H9 (cell line): ENCODE measurements at regions not wholly inside any gene's neighbourhood (a gene's known extent, or its start where the extent isn't known, plus 50 kb on each side); places are given as distances from the start of the nearest gene placed in this dataset.

Experiments
- DNase-seq: peaks from one replicate; pipeline ENCODE4 v3.0.0-alpha.2; 2017
- H2AFZ ChIP-seq: one replicate; pipeline ENCODE4 v1.6.1; 2013; ENCODE audit warnings: mild to moderate bottlenecking, low read length, control low read depth, moderate library complexity
- H2AK5ac ChIP-seq: 2 replicates; pipeline ENCODE4 v1.6.1; 2013; ENCODE audit warnings: low read length, control low read depth, mixed read lengths; ENCODE audit not compliant: insufficient read length
- H2BK120ac ChIP-seq: one replicate; pipeline ENCODE4 v1.6.1; 2013; ENCODE audit warnings: low read depth, mild to moderate bottlenecking, low read length, control low read depth, inconsistent platforms; ENCODE audit not compliant: poor library complexity, severe bottlenecking
- H2BK12ac ChIP-seq: 2 replicates; pipeline ENCODE4 v1.6.1; 2013; ENCODE audit warnings: low read length, control low read depth, mixed read lengths, low read depth; ENCODE audit not compliant: insufficient read length
- H2BK15ac ChIP-seq: 2 replicates; pipeline ENCODE4 v1.6.1; 2013; ENCODE audit warnings: low read depth, low read length, control low read depth
- H2BK20ac ChIP-seq: one replicate; pipeline ENCODE4 v1.6.1; 2013; ENCODE audit warnings: low read depth, mild to moderate bottlenecking, low read length, control low read depth, inconsistent platforms; ENCODE audit not compliant: poor library complexity, severe bottlenecking
- H2BK5ac ChIP-seq: 2 replicates; pipeline ENCODE4 v1.6.1; 2013; ENCODE audit warnings: low read length, control low read depth, mixed read lengths; ENCODE audit not compliant: insufficient read length
- H3K14ac ChIP-seq: 2 replicates; pipeline ENCODE4 v1.6.1; 2013; ENCODE audit warnings: low read length, control low read depth; ENCODE audit not compliant: insufficient read depth
- H3K18ac ChIP-seq: 2 replicates; pipeline ENCODE4 v1.6.1; 2013; ENCODE audit warnings: low read depth, mild to moderate bottlenecking, mixed read lengths, low read length, control low read depth; ENCODE audit not compliant: insufficient read length
- H3K23ac ChIP-seq: 2 replicates; pipeline ENCODE4 v1.6.1; 2013; ENCODE audit warnings: low read length, control low read depth, mixed read lengths, low read depth; ENCODE audit not compliant: insufficient read length
- H3K23me2 ChIP-seq: 2 replicates; pipeline ENCODE4 v1.6.1; 2013; ENCODE audit warnings: low read depth, mild to moderate bottlenecking, mixed read lengths, low read length, control low read depth; ENCODE audit not compliant: insufficient read length, poor library complexity, severe bottlenecking
- H3K27ac ChIP-seq: 2 replicates; pipeline ENCODE4 v1.5.1; 2013; ENCODE audit warnings: low read length, control low read depth, mixed read lengths, low read depth; ENCODE audit not compliant: insufficient read length
- H3K27me3 ChIP-seq: 2 replicates; pipeline ENCODE4 v1.6.1; 2013; ENCODE audit warnings: low read length, control low read depth, inconsistent platforms; ENCODE audit not compliant: insufficient read depth
- H3K4ac ChIP-seq: 2 replicates; pipeline ENCODE4 v1.6.1; 2013; ENCODE audit warnings: low read depth, mild to moderate bottlenecking, control low read depth, inconsistent platforms, low read length, moderate library complexity
- H3K4me1 ChIP-seq: 2 replicates; pipeline ENCODE4 v1.6.1; 2013; ENCODE audit warnings: low read length, control low read depth, inconsistent platforms; ENCODE audit not compliant: insufficient read depth
- H3K4me2 ChIP-seq: 2 replicates; pipeline ENCODE4 v1.6.1; 2013; ENCODE audit warnings: low read length, control low read depth, mixed read lengths; ENCODE audit not compliant: insufficient read length, insufficient read depth
- H3K56ac ChIP-seq: 2 replicates; pipeline ENCODE4 v1.6.1; 2013; ENCODE audit warnings: low read depth, mild to moderate bottlenecking, mixed read lengths, low read length, control low read depth; ENCODE audit not compliant: insufficient read length
- H3K79me1 ChIP-seq: 2 replicates; pipeline ENCODE4 v1.6.1; 2013; ENCODE audit warnings: low read depth, mild to moderate bottlenecking, moderate library complexity, low read length, control low read depth, inconsistent platforms; ENCODE audit not compliant: insufficient read depth, poor library complexity, severe bottlenecking
- H3K79me2 ChIP-seq: 2 replicates; pipeline ENCODE4 v1.6.1; 2013; ENCODE audit warnings: low read length, control low read depth, inconsistent platforms; ENCODE audit not compliant: insufficient read depth
- H3K9ac ChIP-seq: 2 replicates; pipeline ENCODE4 v1.6.1; 2013; ENCODE audit warnings: low read length, control low read depth, mixed read lengths; ENCODE audit not compliant: insufficient read length; ENCODE audit errors: extremely low read depth
- H3K9me3 ChIP-seq: one replicate; pipeline ENCODE4 v1.6.1; 2013; ENCODE audit warnings: low read depth, low read length, inconsistent platforms; ENCODE audit not compliant: control insufficient read depth
- H3T11ph ChIP-seq: one replicate; pipeline ENCODE4 v1.6.1; 2013; ENCODE audit warnings: mild to moderate bottlenecking, low read length, control low read depth, inconsistent platforms
- H4K20me1 ChIP-seq: one replicate; pipeline ENCODE4 v1.6.1; 2013; ENCODE audit not compliant: control insufficient read depth, insufficient read length, insufficient read depth
- H4K5ac ChIP-seq: 2 replicates; pipeline ENCODE4 v1.6.1; 2013; ENCODE audit warnings: low read depth, mild to moderate bottlenecking, mixed read lengths, low read length, control low read depth; ENCODE audit not compliant: insufficient read length
- H4K8ac ChIP-seq: replicated peaks from 2 replicates; pipeline ENCODE4 v1.6.1; 2013; ENCODE audit warnings: low read length, control low read depth, mixed read lengths, low read depth; ENCODE audit not compliant: insufficient read length
- H4K91ac ChIP-seq: 2 replicates; pipeline ENCODE4 v1.6.1; 2013; ENCODE audit warnings: low read depth, mild to moderate bottlenecking, moderate library complexity, mixed read lengths, low read length, control low read depth; ENCODE audit not compliant: insufficient read length
- H3K27ac Mint-ChIP-seq, 3 experiments: 2 replicates in 2 of 3; 3 replicates in 1 of 3; pipeline ENCODE4 v1.8.0; 2020 to 2021; ENCODE audit warnings: mixed read lengths in 3 of 3, mild to moderate bottlenecking in 1 of 3, moderate library complexity in 1 of 3
- H3K27me3 Mint-ChIP-seq: 2 replicates; pipeline ENCODE4 v1.8.0; 2021; ENCODE audit warnings: low read depth, mild to moderate bottlenecking, moderate library complexity, mixed read lengths
- H3K36me3 Mint-ChIP-seq, 3 experiments: 2 replicates in 2 of 3; 3 replicates in 1 of 3; pipeline ENCODE4 v1.8.0; 2020 to 2021; ENCODE audit warnings: low read depth in 3 of 3, mixed read lengths in 3 of 3; ENCODE audit not compliant: insufficient read depth in 1 of 3
- H3K4me1 Mint-ChIP-seq, 2 experiments: 2 replicates each; pipeline ENCODE4 v1.8.0; 2020; ENCODE audit warnings: mixed read lengths in 2 of 2
- H3K4me3 Mint-ChIP-seq, 2 experiments: 2 replicates in 1 of 2; 3 replicates in 1 of 2; pipeline ENCODE4 v1.8.0; 2020 to 2021; ENCODE audit warnings: mild to moderate bottlenecking in 2 of 2, mixed read lengths in 2 of 2, moderate library complexity in 1 of 2
- H3K9me3 Mint-ChIP-seq, 2 experiments: 2 replicates in 1 of 2; 3 replicates in 1 of 2; pipeline ENCODE4 v1.8.0; 2020; ENCODE audit warnings: mild to moderate bottlenecking in 2 of 2, mixed read lengths in 2 of 2, moderate library complexity in 1 of 2
- CTCF ChIP-seq: fragments of 200-600 bp; sonication (generic); conservative IDR thresholded peaks from 3 replicates; pipeline ENCODE4 v1.8.0; 2021; ENCODE audit warnings: antibody characterized with exemption, mild to moderate bottlenecking
- WGBS: extraction: QIAGEN DNeasy Blood & Tissue Kit; methylation state at CpG from one replicate; pipeline ENCODE4 v1.1.7; 2013; ENCODE audit warnings: missing lambda C conversion rate, low lambda C conversion rate, mixed read lengths; ENCODE audit not compliant: insufficient read length; ENCODE audit errors: extremely low coverage; 5-methylcytosine and 5-hydroxymethylcytosine counted together

GRCh38 chr7:145774777-145775176 lies 341.8 kb upstream of the CNTNAP2 start:
- H3K14ac ChIP-seq = no peak overlapping the region
- H3K56ac ChIP-seq = no peak overlapping the region
- no peaks in the 10 kb centered on the region for H3K79me1 ChIP-seq
- no peak for DNase-seq
- no peak overlapping the region for H3K4ac ChIP-seq
- no peaks in the 10 kb centered on the region for H3K79me2 ChIP-seq
- H3K18ac ChIP-seq = no peak overlapping the region
- no peaks in the 10 kb centered on the region for H3K23me2 ChIP-seq
- H3K4me2 ChIP-seq = no peak overlapping the region
- WGBS = no CpG with 5 or more reads among the region's 2 CpGs
- H2BK20ac ChIP-seq = no peak overlapping the region
- H2AFZ ChIP-seq = no peak overlapping the region
- no peaks in the 10 kb centered on the region for H4K20me1 ChIP-seq
- H3K27ac ChIP-seq = no peak overlapping the region
- no peak overlapping the region for H4K5ac ChIP-seq
- Mint-ChIP-seq H3K9me3 (no peaks in the 10 kb centered on the region), H3K36me3 (no peaks in the 10 kb centered on the region), H3K27me3 (no peaks in the 10 kb centered on the region), H3K4me3 (no peak overlapping the region), H3K27ac (no peak overlapping the region), H3K4me1 (no peaks in the 10 kb centered on the region)
- H3K4me1 ChIP-seq = no peaks in the 10 kb centered on the region
- H2BK120ac ChIP-seq = no peak overlapping the region
- no peak overlapping the region for H4K91ac ChIP-seq
- no peak overlapping the region for H2AK5ac ChIP-seq
- TF ChIP-seq CTCF = no peak
- H3T11ph ChIP-seq = no peak overlapping the region
- no peak overlapping the region for H3K23ac ChIP-seq
- H2BK15ac ChIP-seq = no peak overlapping the region
- no peaks in the 10 kb centered on the region for H3K27me3 ChIP-seq
- no peak overlapping the region for H3K9ac ChIP-seq
- H4K8ac ChIP-seq = no peak overlapping the region
- no peak overlapping the region for H2BK12ac ChIP-seq
- H2BK5ac ChIP-seq = no peak overlapping the region
- H3K9me3 ChIP-seq = no peaks in the 10 kb centered on the region
